Sciatic nerve (tissue), 2 donors: ENCODE measurements at regions not wholly inside any gene's neighbourhood (a gene's known extent, or its start where the extent isn't known, plus 50 kb on each side); places are given as distances from the start of the nearest gene placed in this dataset.
"Not testable (repeated sequence)": the region's sequence is repeated elsewhere in the genome, so short reads cannot be mapped to it uniquely, and the experiment has no call there.

Experiments
- ATAC-seq: fragments of 200-7000 bp; cut with Tn5 transposase; one replicate; pipeline ENCODE4 v1.9.1; 2020; ENCODE audit warnings: mild to moderate bottlenecking, moderate library complexity
- DNase-seq: peaks from one replicate; pipeline ENCODE4 v3.0.0-alpha.2; 2020; ENCODE audit warnings: low spot score
- intact Hi-C: fragments of 100-400 bp; cut with DNase I; formaldehyde crosslinking; loops from one replicate; pipeline ENCODE4 v1.14.2; 2022
- donor health status: DM: no; HTN: no; CAD: no.
- donor health status: DM: no; HTN: no; CAD: no.

DNA sequence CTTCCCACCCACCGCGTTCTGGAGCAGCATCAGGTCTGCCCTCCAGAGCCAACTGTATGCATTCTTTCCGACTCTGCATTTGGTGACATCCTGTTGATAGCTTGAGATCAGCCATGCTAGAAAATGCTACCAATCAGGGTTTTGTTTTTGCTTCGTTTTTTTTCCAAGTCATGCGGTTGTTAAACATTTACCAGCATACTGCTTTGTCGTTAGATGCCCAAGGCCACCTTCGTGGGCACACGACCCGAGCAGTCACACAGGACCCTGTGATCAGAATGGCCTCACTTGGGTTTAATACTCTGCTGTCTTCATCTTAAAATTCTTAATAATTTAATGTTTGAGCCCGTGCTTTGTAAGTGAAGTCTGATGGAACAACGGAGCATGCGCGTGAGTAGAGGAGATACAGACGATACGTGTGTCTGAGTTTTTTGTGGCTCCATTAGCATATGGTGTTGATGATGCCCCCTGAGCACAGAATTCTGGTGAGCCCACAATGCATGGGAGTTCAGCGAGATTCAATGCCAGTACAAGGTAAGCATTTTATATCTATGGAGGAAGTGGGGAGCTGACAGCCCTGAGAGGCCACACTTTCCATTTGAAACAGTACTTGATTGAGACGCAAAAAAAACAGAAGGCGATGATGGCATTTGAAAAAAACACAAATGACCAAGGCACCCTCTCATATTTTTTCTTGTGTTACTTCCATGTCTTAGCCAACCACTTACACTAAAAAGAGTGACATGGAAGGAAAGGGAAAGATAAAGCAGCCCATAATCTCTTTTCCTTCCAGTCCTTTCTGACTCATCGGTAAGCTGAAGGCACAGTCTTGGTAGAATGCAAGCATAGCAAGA is 323.6 kb downstream of the BCOR start:
- DNase-seq: no peak
- intact Hi-C loops: no loop called here
- ATAC-seq: no peak

- no peak for DNase-seq
- intact Hi-C loops: no loop called here
- no peak for ATAC-seq
These were observed 322.9 kb downstream of the BCOR start for GRCh38 chrX:39774774-39775328.

- ATAC-seq (no peak), DNase-seq (no peak)
- intact Hi-C loops: no loop called here
These were observed 320.1 kb downstream of the BCOR start for GRCh38 chrX:39777623-39778025.

DNA sequence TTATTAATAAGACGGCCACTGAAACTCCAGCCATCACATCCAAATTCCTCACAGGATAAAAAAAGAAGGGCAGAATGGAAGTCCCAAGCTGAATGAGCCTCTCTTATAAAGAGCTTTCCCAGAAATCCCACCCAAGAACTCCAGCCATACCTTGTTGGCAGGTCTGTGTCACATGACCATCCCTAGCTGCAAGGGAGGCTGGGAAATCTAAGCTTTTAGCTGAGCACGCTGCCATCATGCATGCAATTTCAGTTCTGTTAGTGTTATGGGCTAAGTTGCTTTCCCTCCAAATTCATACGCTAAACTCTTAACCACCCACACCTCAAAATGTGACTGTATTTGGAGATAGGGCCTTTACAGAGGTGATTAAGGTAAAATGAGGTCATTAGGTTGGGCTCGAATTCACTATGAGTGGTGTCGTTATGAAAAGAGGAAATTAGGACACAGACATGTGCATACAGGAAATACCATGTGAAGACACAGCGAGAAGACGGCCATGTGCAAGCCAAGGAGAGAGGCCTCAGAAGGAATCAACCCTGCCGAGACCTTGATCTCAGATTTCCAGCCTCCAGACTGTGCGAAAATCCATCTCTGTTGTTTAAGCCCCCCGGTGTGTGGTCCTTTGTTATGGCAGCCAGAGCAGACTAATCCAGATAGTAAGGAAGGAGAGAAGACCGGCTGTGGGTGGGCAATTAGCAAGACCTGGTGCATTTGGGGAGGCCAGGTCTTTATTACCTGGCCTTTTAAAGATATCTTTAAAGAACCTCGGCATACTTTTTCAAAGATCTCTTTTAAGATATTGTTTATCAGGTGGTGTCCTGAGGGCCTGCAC is 317.6 kb downstream of the BCOR start:
- no peak for DNase-seq
- intact Hi-C loops: no loop called here
- no peak for ATAC-seq

DNA sequence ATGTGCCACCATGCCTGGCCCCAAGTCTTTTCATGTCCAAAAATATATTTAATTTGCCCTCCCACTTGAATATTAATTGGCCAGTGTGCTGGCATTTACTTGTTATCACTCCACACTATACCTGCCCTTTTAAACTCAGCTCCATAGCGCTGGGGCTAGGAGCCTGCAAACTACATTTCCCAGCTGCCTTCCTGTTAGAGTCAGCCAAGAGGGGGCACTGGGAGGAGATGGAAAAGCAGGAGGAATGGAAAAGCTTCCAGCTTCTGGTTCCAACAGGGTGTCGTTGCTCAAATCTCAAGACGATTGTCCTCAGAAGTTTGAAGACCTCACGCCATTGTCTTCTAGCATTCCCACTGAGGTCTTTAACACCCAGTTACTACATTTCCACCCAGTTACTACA is 315.5 kb downstream of the BCOR start:
- intact Hi-C loops: no loop called here
- no peak for ATAC-seq

DNA sequence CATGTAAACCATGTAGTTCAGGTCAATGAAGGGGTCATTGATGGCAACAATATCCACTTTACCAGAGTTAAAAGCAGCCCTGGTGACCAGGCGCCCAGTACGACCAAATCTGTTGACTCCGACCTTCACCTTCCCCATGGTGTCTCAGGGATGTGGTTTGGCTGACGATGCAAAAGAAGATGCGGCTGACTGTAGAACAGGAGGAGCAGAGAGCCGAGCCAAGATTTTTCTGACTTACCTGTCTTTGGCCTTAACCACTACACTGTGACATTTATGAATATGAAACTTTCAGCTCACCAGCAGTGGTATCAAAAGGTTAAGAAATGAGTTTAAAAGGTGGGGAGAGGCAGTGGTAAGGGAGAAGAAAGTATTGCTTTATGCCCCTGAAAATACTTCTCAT is 309.8 kb downstream of the BCOR start:
- ATAC-seq (no peak), DNase-seq (no peak)
- intact Hi-C loops: no loop called here

More for the DNA sequence above, 315.5 kb downstream of the BCOR start:
- no peak for DNase-seq

- DNase-seq: no peak
- ATAC-seq: no peak
- intact Hi-C loops: no loop called here
These were observed 309.2 kb downstream of the BCOR start for GRCh38 chrX:39788521-39788920.

DNA sequence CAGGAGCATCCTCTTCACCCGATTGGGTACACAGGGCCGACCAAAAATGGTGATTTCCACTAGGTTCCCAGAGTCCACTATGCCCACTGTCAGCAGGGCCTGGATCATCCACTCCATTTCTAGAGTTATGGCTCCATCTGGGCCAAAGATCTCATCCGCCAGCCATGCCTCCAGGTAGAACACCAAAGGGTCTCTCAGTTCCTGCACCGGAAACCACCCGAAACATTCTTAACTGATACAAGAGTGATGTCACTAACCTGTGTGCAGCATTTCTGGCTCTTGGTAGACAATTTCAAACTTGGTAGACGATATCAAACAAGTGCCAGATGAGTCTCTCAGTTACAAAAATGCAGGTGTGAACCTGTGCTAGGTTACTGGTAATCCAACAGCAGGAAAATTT is 306.1 kb downstream of the BCOR start:
- DNase-seq (no peak), ATAC-seq (no peak)
- intact Hi-C loops: no loop called here

DNA sequence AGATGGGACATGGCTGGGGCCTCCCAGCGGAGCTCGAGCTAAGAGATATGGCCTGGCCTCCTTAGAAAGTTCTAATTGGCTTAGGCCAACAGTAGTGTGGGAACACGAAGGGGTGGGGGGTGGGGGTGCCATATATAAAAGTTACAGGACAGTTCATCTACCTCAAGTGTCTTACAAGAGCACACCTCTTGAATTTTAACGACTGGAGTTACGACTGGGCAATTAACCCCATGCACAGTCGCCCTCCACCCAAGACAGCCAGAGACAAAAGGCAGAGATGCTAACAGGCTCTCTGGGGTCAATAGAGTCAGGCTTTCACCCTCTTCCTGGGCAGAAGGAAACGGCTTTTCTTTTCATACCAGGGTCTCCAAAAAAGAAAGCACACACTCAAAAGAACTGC is 302.2 kb downstream of the BCOR start:
- ATAC-seq: no peak
- DNase-seq: no peak
- intact Hi-C loops: no loop called here

- ATAC-seq: no peak
- intact Hi-C loops: no loop called here
- no peak for DNase-seq
These were observed 300.9 kb downstream of the BCOR start for GRCh38 chrX:39796856-39797255.

DNA sequence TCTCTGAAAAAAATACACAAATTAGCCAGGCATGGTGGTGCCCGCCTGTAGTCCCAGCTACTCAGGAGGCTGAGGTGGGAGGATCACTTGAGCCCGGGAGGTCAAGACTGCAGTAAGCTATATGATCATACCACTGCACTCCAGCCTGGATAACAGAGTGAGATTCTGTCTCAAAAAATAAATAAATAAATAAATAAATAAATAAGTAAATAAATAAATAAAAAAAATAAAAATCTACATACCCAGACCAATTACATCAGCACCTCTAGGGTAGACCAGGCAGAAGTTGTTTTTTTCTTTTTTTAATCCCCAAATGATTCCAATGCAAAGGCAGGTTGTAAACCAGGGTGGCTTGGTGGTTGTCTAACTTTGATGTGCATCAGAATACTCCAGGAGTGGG is 299.3 kb downstream of the BCOR start:
- intact Hi-C loops, ATAC-seq, DNase-seq: not testable (repeated sequence)

- intact Hi-C loops: no loop called here
- ATAC-seq (peak; percentile 90), DNase-seq (no peak)
These were observed 295.4 kb downstream of the BCOR start for GRCh38 chrX:39802354-39802753.

DNA sequence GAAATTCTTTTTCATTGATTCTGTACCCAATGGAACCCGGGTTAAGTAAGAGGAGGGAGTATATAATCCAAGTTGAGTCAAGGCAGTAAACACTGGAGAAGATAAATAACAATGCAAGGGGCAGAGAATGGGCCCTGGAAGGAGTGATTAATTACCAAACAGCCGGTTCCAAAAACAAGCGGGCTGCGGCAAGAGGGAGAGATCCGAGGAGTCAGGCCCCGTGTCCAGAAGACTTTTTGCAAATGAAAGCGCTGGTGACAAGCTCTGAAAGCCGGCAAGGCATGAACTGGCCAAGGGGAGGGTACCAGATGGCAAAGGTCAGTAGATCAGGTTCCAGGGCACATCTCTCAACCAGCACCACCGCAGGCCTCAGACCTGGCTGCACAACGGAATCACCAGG is 294.9 kb downstream of the BCOR start:
- DNase-seq (no peak), ATAC-seq (no peak)
- intact Hi-C loops: no loop called here

DNA sequence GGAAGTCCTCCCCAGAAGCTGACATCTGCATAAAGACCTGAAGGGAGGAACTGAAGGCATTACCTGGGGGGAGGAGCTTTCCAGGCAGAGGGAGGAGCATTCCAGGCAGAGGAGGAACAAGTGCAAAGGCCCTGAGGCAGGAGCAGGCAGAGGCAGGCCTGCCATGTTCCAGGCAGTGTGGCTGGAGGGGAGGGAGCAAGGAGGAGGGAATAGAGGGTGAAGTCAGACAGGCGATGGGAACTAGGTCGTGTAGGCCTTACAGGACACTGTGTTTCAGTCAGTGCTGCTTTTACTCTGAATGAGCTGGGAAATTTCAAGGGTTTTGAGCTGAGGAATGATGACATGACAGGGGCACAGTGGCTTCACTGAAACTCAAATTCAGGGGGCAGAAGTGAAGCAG is 292.7 kb downstream of the BCOR start:
- intact Hi-C loops: no loop called here
- ATAC-seq (no peak), DNase-seq (no peak)

DNA sequence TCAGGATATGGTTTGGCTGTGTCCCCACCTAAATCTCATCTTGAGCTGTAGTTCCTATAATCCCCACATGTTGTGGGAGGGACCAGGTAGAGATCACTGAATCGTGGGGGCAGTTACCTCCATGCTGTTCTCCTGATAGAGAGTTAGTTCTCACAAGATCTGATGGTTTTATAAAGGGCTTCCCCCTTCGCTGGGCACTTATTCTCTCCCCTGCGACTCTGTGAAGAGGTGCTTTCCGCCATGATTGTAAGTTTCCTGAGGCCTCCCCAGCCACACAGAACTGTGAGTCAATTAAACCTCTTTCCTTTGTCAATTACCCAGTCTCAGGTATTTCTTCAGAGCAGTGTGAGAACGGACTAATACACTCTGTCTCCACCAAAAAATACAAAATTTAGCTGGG is 291.9 kb downstream of the BCOR start:
- DNase-seq (no peak), ATAC-seq (no peak)
- intact Hi-C loops: no loop called here

- intact Hi-C loops: no loop called here
- DNase-seq (no peak), ATAC-seq (peak; percentile 85)
These were observed 289.3 kb downstream of the BCOR start for GRCh38 chrX:39808471-39808917.

DNA sequence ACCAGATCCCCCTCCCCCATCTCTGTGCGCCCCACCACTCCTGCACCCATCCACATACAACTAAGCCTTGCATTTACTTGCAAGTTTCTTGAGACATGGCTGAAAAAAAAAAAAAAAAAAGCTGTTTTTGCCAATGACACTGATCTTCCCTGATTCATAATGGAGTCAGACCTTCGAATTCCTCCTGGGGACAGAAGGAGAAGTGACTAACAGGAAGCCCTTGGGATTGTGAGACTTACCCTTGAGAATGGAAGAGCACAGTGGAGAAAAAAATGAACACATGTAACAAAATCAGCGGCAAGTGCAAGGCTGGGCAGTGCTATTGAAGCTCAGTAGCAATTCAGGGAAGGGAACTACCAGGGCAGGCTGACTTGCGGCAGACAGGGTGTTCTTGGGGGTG is 288.4 kb downstream of the BCOR start:
- intact Hi-C loops: no loop called here
- ATAC-seq: no peak
- DNase-seq: no peak

DNA sequence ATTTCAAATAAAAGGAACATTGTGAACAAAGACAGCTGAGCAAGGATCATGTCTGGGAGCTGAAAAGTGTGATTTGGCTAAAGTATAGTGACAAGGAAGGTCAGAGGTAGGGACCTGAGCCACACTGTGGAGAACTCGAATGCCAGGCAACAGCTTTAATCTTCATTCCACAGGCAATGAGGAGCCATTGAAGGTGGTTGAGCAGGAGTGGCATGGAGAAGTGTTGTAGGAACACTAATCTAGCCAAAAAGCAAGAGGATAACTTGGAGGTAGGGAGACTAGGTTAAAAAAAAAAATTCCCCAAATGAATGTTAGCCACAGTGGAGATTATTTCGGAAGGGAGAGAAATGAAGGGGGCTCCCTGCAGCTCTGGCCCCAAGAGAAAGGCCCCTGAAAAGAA is 286.9 kb downstream of the BCOR start:
- no peak for DNase-seq
- intact Hi-C loops: no loop called here
- no peak for ATAC-seq

DNA sequence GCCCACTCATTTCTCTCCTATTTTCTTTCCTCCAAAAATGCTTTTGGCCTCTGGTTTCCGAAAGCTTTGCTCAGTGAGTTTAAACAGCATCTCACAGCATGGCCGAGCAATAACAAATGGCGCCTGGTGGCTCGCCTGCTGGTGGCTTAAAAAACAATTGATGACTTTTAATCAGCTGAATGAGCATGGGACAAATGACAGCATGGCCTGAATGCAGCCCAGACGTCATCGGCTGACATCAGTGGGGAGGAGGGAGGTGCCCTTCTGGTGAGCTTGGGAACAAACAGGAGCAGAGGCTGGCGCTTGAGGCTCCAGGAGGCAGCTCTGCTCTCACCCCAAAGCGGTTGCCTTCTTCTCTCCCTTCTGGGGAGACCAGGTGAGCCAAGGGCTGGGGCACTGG is 286.4 kb downstream of the BCOR start:
- ATAC-seq (no peak), DNase-seq (no peak)
- intact Hi-C loops: no loop called here

DNA sequence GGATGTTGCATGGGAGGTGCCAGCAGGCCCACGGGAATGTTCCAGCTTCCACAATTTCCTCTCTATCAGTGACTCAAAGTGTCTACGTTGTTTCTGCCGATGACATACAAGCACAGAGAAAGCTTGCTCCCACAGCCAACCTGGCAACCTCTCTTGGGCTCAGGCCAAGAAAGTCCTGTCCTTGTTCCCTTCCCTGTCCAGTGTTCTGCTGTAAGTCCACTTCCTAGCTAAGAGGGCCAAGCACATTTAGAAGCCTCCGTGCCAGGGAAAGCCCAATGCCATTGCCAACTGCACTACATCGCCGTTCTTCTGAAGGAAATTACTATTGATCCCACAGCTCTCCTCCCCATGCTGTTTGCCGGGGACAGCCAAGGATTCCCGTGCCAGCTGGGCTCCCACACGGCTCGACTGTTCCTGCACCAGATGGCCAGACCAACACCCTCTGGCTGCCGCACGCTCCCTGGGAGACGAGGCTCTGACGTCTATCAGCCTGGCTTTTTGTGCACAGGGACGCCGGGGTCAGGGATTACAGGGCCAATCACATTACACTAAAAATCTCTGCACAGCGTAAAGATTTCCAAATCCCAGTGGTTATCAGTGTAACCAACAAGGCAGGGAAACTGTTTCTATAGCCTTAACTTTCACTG is 284.0 kb downstream of the BCOR start:
- intact Hi-C loops: no loop called here
- DNase-seq (no peak), ATAC-seq (peak; percentile 86)
